Esophagus muscularis mucosa (tissue), 4 donors: ENCODE measurements at regions not wholly inside any gene's neighbourhood (a gene's known extent, or its start where the extent isn't known, plus 50 kb on each side); places are given as distances from the start of the nearest gene placed in this dataset.

ENCODE experiments used
- DNase-seq: peaks from one replicate; pipeline ENCODE4 v3.0.0-alpha.2; 2017; ENCODE audit errors: extremely low spot score
- H3K27ac ChIP-seq, 4 donors: fragments of 200-600 bp; sonication (generic); replicated peaks in 1 of 4; 1 replicate in 3 of 4; 2 replicates in 1 of 4; pipeline ENCODE4 v1.5.1; 2016 to 2019; ENCODE audit warnings: mild to moderate bottlenecking in 1 of 4
- H3K27me3 ChIP-seq, 4 donors: fragments of 200-600 bp; sonication (generic); one replicate each; pipeline versions ENCODE4 v1.5.1 to v1.6.0; 2016 to 2019
- H3K36me3 ChIP-seq, 4 donors: fragments of 200-600 bp; sonication (generic); one replicate each; pipeline ENCODE4 v1.5.1; 2016 to 2019
- H3K4me1 ChIP-seq, 4 donors: fragments of 200-600 bp; sonication (generic); one replicate each; pipeline ENCODE4 v1.5.1; 2016 to 2019
- H3K4me3 ChIP-seq, 4 donors: fragments of 200-600 bp; sonication (generic); 1 replicate in 2 of 4; 2 replicates in 2 of 4; pipeline ENCODE4 v1.5.1; 2016 to 2019; ENCODE audit warnings: mild to moderate bottlenecking in 4 of 4, moderate library complexity in 1 of 4
- H3K9me3 ChIP-seq, 4 donors: fragments of 200-600 bp; sonication (generic); 1 replicate in 3 of 4; 2 replicates in 1 of 4; pipeline ENCODE4 v1.5.1; 2016 to 2019
- EP300 ChIP-seq: sonication (generic); formaldehyde crosslinking; IDR thresholded peaks from one replicate; pipeline ENCODE4 v1.6.1; 2017; ENCODE audit warnings: antibody characterized with exemption
- POLR2A ChIP-seq: fragments of 450-650 bp; IDR thresholded peaks from one replicate; pipeline ENCODE4 v1.6.1; 2017; ENCODE audit warnings: antibody characterized with exemption, moderate library complexity, mild to moderate bottlenecking, low read depth
- POLR2AphosphoS5 ChIP-seq, 2 donors: sonication (generic); formaldehyde crosslinking; IDR thresholded peaks; one replicate each; pipeline ENCODE4 v1.6.1; 2017; ENCODE audit warnings: antibody characterized with exemption in 2 of 2
- WGBS: methylation state at CpG from one replicate; pipeline ENCODE4 v1.1.5; 2018; 5-methylcytosine and 5-hydroxymethylcytosine counted together
- intact Hi-C: fragments of 100-400 bp; cut with DNase I; formaldehyde crosslinking; loops from one replicate; pipeline ENCODE4 v1.15.1; 2023
- TF ChIP-seq, protein P1 (sequence below), 3 experiments: fragments of 200-600 bp in 2 of 3; fragments of 450-650 bp in 1 of 3; sonication (generic) in 2 of 3; IDR thresholded peaks; one replicate each; pipeline ENCODE4 v1.5.1; 2017 to 2019; ENCODE audit warnings: antibody characterized with exemption in 3 of 3, mild to moderate bottlenecking in 2 of 3, moderate library complexity in 1 of 3

DNA sequence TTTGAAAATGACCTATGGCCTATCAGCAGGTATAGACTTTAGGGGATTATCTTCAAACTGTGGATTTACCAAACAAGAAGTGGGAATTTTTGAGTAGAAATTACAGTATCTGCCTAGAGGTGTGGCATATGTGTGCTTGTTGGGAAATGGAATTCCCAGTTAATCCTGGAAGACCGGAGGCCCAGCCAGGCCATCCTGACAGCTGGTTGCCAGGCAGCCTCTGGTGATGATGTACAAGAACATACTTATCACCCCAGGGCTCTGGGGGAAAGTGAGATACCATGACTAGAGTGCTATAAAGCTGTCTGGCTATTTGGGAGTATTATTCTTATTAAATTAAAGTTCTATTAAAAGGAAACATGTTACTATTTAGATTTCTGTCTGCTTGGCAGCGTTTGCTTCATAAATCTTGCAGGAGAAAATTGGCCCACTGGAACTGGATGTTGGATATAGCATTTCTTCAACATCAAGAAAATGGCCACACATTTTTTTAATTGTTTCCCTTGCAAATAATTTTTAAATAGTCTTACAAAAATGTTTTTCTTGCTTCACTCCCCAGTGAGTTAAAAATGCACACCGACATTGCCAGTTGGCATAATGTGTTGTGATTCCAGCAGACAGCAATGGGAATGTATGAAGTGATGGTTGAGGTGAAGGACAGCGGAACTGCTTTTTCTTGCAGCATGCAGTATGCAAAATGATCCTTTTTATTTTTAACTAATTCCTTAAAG, 187.8 kb downstream of the MYLK4 start:
- Histone ChIP-seq H3K27me3 (no peaks in the 10 kb centered on the region), H3K9me3 (no peaks in the 10 kb centered on the region), H3K4me1 (peaks cover 0 to 15% (median 12%) of the 10 kb centered on the region in 4 donors), H3K27ac (no peak overlapping the region), H3K4me3 (no peak overlapping the region), H3K36me3 (no peaks in the 10 kb centered on the region)
- peak; percentile 66 for DNase-seq
- 46% methylated on average over 4 of the region's 4 CpGs for WGBS
- intact Hi-C loops, result no loop called here
- TF ChIP-seq POLR2A (no peak), POLR2AphosphoS5 (IDR thresholded peaks at IDR 0.05) (no peak), EP300 (no peak)
- TF ChIP-seq, protein P1, sequence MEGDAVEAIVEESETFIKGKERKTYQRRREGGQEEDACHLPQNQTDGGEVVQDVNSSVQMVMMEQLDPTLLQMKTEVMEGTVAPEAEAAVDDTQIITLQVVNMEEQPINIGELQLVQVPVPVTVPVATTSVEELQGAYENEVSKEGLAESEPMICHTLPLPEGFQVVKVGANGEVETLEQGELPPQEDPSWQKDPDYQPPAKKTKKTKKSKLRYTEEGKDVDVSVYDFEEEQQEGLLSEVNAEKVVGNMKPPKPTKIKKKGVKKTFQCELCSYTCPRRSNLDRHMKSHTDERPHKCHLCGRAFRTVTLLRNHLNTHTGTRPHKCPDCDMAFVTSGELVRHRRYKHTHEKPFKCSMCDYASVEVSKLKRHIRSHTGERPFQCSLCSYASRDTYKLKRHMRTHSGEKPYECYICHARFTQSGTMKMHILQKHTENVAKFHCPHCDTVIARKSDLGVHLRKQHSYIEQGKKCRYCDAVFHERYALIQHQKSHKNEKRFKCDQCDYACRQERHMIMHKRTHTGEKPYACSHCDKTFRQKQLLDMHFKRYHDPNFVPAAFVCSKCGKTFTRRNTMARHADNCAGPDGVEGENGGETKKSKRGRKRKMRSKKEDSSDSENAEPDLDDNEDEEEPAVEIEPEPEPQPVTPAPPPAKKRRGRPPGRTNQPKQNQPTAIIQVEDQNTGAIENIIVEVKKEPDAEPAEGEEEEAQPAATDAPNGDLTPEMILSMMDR (IDR thresholded peaks at IDR 0.05), result no peak

DNA sequence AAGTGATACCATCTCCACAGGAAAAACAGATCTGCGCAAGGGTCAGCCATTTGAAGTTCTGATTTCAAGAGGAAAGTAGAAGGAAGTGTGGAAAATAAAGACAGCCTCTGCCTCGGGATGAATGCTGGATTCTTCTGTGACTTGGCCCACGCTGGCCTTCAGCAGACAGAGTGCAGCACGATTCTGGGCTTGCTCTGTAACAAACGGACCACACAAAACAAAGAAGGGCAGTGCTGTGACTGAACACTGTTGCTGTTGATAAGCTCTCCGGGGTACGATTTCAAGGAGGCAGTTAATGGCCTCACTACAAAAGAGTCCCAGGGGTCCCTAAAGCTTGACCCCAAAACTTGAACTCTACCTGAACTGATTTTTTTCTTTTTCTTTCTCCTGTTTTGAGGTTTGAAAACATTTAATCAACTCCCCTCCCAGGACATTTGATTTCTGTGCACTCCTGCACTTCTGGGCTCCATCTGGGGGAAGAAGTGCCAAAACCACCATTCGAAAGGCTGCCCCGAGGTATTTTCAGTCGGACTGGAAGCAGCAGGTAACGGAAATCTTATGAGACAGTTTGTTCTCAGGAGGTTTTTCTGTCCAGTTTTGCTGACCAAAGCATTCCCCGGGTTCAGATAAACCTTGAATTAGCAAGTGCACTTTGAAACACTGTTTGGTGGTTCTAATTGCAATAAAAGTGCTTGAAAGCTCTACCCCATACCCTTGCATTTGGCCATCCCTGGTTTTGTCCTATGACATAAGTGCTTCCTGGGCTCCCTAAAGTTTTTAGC, 189.6 kb downstream of the MYLK4 start:
- H3K4me3 ChIP-seq, result no peak overlapping the region
- no peak for TF ChIP-seq POLR2A
- TF ChIP-seq EP300, result no peak
- TF ChIP-seq, protein P1 (IDR thresholded peaks at IDR 0.05), result no peak
- TF ChIP-seq POLR2AphosphoS5 (IDR thresholded peaks at IDR 0.05), result no peak
- intact Hi-C loops, result no loop called here
- H3K27ac ChIP-seq, result no peak overlapping the region
- no peaks in the 10 kb centered on the region for H3K9me3 ChIP-seq
- H3K27me3 ChIP-seq, result no peaks in the 10 kb centered on the region
- H3K4me1 ChIP-seq, result peaks cover 0 to 15% (median 12%) of the 10 kb centered on the region in 4 donors
- WGBS, result 88% methylated on average over 12 of the region's 12 CpGs
- DNase-seq, result no peak
- no peaks in the 10 kb centered on the region for H3K36me3 ChIP-seq

DNA sequence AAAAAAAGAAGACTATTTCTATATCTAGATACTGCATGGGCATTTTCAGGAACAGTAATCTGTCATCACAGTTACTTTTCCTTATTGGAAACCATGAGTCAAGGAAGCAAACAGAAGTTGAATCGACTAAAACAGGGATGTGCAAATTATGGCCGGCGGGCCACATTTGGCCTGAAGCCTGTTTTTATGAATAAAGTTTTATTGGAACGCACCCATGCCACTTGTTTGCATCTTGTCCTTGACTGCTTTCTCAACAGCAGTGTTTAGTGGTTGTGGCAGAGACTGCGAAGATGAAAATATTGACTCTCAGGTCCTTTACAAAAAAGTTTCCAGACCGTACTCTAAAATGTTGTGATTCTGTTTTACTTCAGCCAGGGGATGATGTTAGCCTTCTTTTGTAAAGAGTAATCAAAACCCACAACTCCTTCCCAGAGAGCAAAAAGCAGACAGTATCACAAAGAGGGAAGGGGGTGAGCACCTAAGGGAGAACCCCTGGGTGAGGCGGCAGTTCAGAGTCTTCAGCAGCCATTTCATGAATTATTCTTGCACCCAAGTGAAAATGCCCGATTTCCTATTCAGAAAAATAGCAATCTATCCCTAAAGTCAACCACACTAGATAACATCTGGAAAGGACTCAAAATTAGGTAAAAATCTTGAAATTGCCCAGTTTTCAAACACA, 190.4 kb downstream of the MYLK4 start:
- 81% methylated on average over 8 of the region's 8 CpGs for WGBS
- intact Hi-C loops, result no loop called here

More for the DNA sequence above, 190.4 kb downstream of the MYLK4 start:
- Histone ChIP-seq H3K27ac (no peak overlapping the region), H3K4me1 (peaks cover 0 to 15% (median 12%) of the 10 kb centered on the region in 4 donors), H3K9me3 (no peaks in the 10 kb centered on the region), H3K4me3 (no peak overlapping the region), H3K27me3 (no peaks in the 10 kb centered on the region), H3K36me3 (no peaks in the 10 kb centered on the region)
- DNase-seq, result no peak
- TF ChIP-seq POLR2AphosphoS5 (IDR thresholded peaks at IDR 0.05), result no peak
- TF ChIP-seq, protein P1 (IDR thresholded peaks at IDR 0.05), result no peak
- TF ChIP-seq EP300, result no peak
- no peak for TF ChIP-seq POLR2A
